ENCODE measurements at regions not wholly inside any gene's neighbourhood (a gene's known extent, or its start where the extent isn't known, plus 50 kb on each side); places are given as distances from the start of the nearest gene placed in this dataset.
"Not testable (repeated sequence)": the region's sequence is repeated elsewhere in the genome, so short reads cannot be mapped to it uniquely, and the experiment has no call there.

DNA sequence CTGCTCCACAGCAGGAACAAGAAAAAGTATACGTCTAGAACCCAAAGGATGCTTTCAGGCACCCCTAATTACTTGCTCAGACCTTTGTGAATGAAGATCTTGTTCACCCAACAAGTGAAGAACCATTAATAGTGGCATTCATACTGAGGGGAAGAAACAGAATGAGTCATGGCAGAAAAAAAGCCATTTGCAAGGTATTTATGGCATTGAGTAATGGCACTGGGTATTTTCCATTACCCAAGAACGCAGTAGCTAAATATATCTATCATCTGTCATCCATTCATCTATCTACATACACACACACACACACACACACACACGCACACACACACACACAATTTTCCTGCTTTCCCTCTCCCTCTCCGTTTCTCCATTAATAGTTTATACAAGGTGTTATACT, 56.4 kb upstream of the XIRP2 start:
- DNase-seq = peak; percentile 0

DNA sequence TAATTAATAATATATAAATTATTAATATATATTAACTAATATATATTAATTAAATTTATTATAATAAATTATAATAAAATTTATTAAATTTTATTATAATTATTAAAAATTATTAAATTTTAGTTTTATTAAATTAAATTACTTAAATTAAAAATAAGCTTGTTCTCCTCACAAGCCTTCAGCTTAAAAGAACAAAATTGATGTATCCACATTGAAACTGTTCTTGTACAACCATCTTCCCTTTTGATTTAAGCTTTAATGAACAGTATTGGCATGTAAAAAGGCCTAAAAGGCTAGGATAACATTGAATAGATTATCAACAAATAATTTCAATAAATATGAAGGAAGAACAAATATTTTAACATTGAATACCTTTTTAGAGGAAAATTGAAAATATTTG, 62.4 kb upstream of the XIRP2 start:
- DNase-seq = no peak

DNA sequence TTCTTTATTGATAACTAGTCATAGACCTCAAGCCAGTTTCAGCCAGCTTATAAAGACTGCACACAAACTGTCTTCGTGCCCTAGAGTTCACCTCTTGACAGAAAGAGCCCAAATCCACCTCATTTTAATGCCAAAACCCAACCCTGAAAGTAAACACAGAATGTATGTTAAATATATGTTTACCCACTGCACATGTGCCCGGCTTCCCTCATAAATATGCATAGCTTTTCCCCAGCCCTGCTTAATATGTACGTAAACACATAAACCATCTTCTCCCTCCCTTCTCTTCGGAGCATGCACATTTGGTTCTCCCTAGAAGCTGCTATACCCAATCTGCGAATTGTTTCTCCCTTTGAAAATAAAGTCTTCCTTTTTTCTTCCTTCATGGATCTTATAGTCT, 73.9 kb upstream of the XIRP2 start:
- DNase-seq = no peak

DNA sequence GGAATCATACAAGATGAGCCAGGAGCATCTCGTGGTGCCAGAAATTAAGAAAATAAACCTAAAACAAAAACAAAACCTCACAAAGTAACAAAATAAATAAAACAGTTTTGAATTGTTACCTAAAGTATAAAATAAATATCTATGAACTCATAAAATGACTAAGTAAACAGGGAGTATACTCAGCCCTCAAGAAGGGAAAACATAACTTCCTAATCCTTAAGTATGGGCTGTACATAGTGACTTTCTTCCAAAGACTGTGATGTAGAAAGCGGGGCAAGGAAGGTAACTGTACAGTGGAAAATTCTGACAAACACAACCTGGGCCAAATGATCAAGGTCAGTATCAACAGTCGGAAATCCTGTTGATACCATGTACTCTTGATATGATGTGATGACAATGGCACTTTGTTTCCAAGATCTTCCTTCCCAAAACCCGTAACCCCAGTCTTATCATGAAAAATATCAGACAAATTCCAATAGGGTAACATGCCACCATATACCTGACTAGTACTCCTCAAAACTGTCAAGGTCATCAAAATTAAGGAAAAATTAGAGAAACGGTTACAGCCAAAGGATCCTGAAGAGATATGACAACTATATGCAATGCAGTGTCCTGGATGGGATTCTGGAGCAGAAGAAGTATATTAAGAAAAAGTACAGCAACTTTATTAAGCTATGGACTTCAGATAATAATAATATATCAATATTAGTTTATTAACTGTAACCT, 76.0 kb upstream of the XIRP2 start:
- no peak for DNase-seq

DNA sequence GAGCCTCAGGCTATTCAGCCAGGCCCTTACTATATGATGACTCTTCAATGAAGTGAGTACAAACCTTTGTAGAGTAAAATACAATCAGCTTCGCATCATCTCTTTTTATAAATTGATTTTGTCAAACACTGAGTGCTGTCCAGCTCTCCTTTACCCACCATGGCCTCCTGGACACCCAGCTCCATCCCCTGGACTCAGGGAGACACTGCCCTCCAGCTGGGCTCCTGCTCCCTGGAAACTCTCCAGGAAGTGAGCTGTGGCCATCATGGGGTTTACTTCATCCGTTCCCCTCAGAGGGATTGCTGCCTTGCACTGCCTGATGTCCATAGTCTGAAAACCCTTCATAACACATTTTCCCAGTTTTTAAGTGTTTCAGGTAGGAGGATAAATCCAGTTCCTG, 82.5 kb upstream of the XIRP2 start:
- DNase-seq = no peak

DNA sequence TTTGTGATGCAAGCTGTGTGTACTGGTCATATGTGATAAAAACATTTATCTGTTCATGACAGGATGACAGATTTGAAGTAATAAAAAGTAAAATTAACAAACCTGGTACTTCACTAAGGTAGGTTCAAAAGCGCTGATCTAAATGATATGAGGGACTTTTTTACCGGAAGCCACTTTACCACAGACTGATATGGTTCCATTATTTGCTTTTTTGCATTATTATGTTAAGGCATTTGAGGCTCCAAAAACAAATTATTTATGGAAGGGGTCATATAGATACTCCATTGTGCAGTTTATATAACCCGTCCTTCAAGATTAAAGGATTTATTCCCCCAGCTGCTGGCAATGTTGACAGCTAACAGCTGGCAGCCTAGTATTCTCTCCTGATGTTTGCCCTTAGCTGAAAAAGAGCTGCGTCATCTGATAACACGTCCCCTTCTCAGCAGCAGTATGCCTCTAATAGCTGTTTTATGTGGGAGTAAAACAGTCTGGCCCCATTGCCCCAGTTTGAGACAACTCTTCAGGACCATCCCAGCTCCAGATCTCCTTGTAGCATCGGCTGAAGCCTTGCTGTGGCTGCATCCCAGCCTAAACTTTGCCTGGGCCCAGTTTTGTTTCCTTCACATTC, 84.8 kb upstream of the XIRP2 start:
- DNase-seq = no peak

DNA sequence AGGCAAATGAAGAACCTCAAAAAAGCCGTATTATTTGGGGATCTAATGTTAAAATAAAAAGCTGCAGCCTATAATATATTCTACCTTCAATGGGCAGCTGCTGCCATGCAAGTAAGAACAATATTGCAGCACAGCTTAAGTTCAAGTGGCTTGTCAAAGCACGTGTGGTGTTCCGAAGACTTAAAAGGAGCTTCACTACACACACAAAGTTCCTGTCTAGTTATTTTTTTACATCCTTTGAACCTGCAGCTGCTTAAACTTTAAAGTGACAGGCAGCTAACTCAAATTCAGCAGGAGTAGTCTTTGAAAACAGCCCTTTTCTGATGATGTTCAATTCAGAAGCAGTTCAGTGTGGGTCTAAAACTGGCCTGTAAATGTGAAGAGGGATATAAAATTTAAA, 85.8 kb upstream of the XIRP2 start:
- DNase-seq = no peak

DNA sequence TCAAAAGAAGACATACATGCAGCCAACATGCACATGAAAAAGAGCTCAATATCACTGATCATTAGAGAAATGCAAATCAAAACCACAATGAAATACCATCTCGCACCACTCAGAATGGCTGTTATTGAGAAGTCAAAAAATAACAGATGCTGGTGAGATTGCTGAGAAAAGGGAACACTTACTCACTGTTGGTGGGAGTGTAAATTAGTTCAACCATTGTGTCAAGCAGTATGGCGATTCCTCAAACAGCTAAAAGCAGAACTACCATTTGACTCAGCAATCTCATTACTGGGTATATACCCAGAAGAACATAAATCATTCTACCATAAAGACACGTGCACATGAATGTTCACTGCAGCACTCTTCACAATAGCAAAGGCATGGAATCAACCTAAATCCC, 95.5 kb upstream of the XIRP2 start:
- DNase-seq = no peak

DNA sequence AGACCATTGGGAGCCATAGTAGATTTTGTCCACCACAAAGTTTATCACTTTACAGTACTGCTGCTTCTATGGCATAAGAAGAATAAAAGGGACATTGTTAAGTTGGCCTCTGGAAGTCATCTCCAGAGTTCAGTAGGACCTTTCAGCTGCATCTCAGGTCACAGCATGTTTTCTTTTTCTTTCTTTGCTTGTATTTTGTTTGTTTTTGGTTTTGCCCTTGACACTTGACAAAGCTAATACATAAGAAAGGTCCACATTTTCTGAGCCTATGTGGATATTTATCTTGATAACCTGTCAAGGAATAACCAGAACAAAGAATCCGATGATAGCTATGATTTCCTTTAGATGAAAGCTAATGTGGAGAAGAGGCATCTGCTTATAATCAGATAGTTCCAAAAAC, 101.6 kb upstream of the XIRP2 start:
- no peak for DNase-seq

DNA sequence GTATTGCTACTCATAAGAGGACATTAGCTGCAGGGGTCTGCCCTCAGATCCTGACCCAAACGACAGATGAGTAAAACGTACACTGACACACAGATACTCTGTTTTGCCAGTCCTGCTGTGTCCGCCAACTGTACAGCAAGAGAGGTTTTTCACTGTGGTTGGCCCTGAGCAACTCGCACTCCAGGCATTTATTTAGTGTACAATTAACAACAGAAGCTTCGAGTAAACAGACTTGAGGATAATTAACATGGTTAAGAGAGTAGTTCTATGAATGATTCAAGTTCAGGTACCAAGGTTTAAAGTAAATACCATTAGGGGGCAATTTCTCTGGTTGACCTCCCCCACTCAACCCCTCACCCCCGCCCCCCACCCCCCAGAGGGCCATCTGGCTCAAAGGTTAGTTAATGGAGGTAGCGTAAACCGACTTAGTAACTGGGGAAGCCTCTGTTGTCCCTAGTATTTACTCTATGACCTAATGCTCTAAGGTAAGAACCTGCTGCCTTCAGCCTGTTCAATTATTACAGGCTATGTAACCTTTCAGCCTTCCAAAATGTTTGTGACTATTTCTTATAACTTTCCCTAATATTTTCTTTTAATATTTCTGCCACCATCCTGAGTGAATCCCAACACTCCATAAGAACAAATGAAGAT, 103.9 kb upstream of the XIRP2 start:
- no peak for DNase-seq

DNA sequence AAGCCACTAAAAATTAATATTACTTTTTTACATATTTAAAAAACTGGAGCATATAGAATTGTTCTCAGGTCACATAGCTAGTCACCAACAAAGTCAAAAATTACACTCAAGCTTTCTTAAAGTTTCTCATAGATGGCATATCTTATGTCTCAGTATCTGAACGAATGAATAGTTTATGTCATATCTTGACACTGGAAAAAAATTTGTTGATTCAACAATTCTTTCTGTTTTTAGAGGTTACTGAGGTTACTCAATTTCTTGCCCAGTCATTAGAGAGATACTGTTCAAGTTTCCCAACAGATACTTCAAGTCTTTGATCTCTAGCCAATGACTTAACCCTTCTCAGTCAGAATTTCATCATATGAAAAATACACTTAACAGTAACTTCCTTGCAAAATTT, 113.1 kb upstream of the XIRP2 start:
- no peak for DNase-seq

DNA sequence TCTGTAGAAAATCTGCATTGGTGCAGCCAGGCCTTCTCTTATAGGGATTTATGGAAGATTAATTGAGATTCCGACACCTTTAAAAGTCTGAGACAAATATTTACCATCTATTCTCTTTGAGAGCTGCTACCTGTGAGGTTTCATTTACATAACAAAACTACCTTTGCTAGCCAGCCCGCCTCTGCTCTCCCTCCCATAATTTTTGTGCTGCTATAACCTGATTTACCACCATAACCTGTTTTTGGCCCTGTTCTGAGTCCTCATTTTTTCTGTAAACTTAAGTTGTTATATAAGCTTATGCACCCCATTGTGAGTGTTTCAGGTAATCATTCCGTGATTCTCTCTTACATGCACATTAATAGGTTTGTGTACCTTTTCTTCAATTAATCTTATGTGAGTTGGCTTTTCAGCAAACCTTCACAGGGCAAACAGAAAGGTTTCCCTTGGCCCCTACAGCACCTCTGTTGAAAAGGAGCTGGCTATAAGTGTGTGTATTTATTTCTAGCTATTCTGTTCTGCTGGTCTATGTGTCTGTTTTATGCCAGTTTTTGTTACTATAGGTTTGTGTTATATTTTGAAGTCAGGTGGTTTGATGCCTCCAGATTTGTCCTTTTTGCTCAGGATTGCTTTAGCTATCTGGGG, 114.9 kb upstream of the XIRP2 start:
- DNase-seq = no peak

DNA sequence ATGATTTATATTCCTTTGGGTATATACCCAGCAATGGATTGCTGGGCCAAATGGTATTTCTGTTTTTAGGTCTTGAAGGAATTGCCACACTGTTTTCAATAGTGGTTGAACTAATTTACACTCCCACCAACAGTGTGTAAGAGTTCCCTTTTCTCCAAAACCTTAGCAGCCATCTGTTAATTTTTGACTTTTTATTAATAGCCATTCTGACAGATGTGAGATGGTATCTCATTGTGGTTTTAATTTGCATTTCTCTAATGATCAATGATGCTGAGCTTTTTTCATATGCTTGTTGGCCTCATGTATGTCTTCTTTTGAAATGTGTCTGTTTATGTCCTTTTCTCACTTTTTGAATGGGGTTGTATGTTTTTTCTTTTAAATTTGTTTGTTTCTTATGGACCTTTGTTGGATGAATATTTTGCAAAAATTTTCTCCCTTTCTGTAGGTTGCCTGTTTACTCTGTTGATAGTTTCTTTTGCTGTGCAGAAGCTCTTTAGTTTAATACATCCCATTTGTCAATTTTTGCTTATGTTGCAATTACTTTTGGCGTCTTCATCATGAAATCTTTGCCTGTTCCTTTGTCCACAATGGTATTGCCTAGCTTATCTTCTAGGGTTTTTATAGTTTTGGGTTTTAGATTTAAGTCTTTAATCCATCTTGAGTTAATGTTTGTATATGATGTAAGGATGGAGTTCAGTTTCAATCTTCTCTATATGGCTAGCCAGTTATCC, 119.7 kb upstream of the XIRP2 start:
- DNase-seq = no peak

DNA sequence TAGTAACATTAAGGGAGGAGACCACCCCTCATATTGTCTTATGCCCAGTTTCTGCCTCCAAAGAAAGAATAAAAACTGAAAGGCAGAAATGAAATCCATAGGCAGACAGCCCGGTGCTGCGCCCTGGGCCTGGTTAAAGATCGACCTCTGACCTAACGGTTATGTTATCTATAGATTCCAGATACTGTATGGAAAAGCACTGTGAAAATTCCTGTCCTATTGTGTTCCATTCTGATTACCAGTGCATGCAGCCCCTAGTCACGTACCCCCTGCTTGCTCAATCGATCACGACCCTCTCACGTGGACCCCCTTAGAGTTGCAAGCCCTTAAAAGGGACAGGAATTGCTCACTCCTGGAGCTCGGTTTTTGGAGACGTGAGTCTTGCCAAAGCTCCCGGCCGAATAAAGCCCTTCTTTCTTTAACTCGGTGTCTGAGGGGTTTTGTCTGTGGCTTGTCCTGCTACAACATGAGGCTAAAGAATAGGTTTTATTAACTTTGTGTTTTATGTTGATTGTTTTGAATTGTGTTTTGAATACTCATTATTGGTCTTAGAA, 121.4 kb upstream of the XIRP2 start:
- not testable (repeated sequence) for DNase-seq

DNA sequence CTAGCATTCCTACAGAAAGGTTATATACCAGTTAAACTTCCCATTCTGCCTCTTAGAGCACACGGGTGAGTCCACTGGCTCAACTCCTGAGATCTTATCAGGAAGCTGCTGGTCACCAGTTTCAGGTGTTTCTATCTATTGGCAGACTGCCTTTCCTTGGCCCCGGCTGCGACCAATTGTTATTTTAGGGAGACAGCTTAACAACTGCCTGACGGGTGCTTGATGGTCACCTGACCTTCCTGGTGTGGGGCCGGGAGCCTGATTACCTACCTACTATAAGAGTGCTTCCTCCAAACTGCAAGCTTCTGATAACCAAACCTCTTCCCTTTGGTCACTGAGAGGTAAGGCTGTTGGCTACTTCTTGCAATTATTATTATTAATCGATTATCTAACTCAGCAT, 122.1 kb upstream of the XIRP2 start:
- no peak for DNase-seq

DNA sequence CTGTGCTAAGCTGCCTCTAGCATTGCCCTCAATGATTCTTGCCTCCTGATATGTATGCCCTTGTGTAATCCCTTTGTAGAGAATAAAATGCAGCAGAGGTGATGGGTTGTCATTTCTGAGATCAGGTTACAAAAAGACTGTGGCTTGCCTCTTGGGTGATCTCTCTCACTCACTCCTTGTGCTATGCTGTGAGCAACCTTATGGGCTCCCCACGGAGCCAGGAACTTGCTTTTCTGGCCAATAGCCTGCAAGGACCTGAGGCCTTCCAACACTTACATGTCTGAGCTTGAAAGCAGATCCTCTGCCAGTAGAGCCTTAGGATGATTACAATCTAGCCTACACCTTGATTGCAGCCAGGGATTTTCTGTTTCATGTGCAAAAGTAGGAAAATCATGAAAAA, 123.1 kb upstream of the XIRP2 start:
- DNase-seq = no peak

DNA sequence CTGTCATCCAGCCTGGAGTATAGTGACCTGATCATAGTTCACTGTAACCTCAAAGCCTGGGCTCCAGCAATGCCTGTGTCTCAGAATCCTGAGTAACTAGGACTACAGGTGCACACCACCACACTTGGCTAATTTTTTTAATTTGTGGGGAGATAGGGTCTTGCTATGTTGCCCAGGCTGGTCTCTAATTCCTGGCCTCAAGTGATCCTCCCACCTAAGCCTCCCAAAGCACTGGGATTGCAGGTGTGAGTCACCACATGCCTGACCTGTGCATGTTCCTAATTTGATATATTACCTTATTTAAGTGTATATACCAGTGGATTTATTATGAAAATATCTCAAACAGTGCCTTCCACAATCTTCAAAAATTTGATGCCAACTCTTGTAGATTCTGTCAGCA, 123.6 kb upstream of the XIRP2 start:
- DNase-seq = no peak

DNA sequence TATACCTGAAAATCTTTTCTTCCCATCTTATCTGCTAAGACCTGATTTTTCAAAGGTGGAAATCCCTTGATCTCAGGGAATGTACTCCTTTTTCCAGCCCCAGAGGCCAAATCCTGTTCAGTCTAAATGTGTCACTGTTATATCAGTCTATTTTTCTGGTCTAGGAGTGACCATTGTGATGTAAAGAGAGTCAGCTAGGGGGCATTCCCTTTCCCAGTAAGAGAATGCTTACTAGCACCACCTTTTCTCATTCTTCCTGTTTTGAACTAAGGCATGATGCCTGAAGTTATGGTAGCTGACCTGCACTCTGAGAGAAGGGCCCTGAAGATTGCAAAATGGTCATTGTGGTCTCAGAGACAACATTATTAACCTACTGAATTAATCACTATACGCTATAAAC, 124.1 kb upstream of the XIRP2 start:
- no peak for DNase-seq

DNA sequence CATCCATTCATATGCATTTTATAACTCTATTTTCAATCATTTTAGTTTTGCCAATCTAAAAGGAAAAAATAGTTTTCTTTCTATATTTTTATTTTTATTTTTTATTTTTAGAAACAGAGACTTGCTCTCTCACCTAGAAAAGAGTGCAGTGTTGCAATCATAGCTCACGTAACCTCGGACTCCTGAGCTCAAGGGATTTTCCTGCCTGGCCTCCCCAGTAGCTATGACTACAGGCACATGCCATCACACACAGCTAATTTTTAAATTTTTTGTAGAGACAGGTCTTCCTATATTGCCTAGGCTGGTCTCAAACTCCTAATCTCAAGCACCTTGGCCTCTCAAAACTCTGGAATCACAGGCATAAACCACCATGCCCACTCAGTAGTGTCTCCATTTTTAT, 125.5 kb upstream of the XIRP2 start:
- DNase-seq = no peak

DNA sequence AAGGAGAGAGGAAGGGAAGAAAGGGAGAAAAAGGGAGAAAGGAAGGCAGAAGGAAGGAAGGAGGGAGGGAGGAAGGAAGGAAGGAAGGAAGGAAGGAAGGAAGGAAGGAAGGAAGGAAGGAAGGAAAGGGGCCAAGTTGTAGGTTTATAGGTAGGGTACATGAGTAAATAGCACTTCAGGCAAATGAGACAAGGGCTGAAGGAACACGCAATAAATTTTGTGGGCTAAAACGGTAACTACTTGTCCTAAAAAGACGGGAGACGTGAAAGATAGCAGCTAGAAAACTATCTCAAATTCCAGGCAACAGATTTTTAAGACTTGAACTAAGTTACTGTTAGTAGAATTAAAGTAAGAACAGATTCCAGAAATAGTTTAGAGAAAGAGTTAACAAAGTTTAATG, 129.3 kb upstream of the XIRP2 start:
- no peak for DNase-seq

DNA sequence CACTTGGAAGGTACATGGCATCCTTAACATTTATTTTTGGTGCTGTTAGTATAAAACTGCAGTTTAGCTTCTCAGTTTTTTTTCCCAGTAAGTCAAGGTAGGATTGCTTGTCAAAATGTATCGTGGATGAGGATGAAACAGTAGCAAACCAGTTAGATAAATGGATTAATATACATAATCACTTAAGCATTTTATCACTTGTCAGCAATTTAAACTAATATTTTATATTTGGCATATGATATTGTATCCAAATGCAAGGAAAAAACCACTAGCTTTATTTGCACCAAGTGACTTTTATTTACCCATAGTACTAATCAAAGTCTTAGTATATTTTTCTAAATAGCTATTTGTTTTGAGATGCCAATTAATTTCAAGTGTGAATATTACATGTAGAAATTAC, 137.7 kb upstream of the XIRP2 start:
- no peak for DNase-seq

DNA sequence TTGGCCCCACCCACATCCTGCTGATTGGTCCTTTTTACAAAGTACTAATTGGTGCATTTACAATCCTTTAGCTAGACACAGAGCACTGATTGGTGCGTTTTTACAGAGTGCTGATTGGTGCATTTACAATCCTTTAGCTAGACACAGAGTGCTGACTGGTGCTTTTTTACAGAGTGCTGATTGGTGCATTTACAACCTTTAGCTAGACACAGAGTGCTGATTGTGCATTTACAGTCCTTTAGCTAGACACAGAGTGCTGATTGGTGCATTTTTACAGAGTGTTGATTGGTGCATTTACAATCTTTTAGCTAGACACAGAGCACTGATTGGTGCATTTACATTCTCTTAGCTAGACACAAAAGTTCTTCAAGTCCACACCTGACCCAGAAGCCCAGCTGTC, 144.2 kb upstream of the XIRP2 start:
- DNase-seq = not testable (repeated sequence)

DNA sequence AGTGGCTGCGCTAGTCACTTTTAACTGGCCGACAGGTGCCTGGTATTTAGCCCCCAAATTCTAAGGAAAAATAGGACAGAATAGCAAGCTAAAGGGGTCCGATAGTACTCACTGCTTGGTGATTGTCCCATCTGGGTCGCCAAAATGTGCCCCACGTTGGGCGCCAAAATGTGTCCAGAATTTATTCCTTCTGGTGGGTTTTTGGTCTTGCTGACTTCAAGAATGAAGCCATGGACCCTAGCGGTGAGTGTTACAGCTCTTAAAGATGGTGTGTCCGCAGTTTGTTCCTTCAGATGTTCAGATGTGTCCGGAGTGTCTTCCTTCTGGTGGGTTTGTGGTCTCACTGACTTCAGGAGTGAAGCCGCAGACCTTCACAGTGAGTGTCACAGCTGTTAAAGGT, 144.8 kb upstream of the XIRP2 start:
- DNase-seq = peak; percentile 1
